ENCODE measurements at regions not wholly inside any gene's neighbourhood (a gene's known extent, or its start where the extent isn't known, plus 50 kb on each side); places are given as distances from the start of the nearest gene placed in this dataset.
"Not testable (repeated sequence)": the region's sequence is repeated elsewhere in the genome, so short reads cannot be mapped to it uniquely, and the experiment has no call there.

- DNase-seq, result no peak
Observed at GRCh38 chr18:28267878-28268625, 91.1 kb upstream of the CDH2 start.

DNA sequence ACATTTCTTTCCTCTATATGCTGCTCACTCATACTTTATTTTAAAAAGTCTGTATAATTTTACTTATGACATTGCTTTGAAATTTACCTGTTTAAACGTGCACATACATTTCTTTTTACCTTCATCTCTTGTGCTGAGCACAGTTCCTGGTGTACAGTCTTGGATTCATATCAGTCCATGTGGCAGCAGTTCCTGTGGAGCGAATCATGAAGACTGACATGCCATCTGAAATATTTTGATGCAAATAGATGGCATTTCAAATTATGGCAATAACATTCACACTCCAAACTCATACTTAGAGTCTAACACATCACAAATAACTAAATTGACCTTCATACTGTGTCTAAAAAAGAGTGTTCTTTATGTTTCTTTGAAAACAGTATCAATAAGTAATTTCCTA lies 90.3 kb upstream of the CDH2 start:
- no peak for DNase-seq

- DNase-seq, result no peak
Observed at GRCh38 chr18:28256166-28256565, 79.2 kb upstream of the CDH2 start.

- no peak for DNase-seq
Observed at GRCh38 chr18:28248653-28249052, 71.7 kb upstream of the CDH2 start.

GRCh38 chr18:28240626-28241025 lies 63.7 kb upstream of the CDH2 start:
- DNase-seq, result not testable (repeated sequence)

DNA sequence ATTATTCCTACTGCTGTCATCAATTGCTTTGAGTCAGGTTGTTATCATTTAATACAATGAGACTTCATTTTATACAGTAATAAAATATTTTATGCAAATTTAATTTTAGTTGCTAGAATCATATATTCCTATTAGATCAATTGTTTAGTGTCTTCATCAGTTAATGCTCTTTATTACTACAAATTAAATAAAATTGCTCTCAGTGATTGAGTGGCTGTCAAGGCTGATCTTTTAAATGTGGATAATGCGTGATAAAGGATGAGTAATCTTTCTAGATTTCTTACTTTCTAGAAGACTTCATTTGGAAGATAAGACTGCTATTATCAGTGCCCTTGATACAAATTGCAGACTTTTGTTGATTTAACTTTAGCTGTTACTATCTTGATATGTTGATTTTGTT lies 59.6 kb upstream of the CDH2 start:
- DNase-seq, result no peak

Measured in OCI-M1 (cell line).